T-helper 17 cell (primary cell): ENCODE measurements at regions not wholly inside any gene's neighbourhood (a gene's known extent, or its start where the extent isn't known, plus 50 kb on each side); places are given as distances from the start of the nearest gene placed in this dataset.

Experiments used
- ATAC-seq: fragments of 150-1000 bp; cut with Tn5 transposase; 2 replicates; pipeline ENCODE4 v1.10.0; 2021; ENCODE audit warnings: mild to moderate bottlenecking, moderate library complexity
- DNase-seq, 3 donors: peaks; one replicate each; pipeline versions ENCODE4 v3.0.0 to v3.0.0-alpha.2; 2020 to 2021
- H3K9me3 ChIP-seq: one replicate; pipeline ENCODE4 v1.7.0; 2013; ENCODE audit warnings: low read length, mild to moderate bottlenecking; ENCODE audit not compliant: control insufficient read depth, poor library complexity, severe bottlenecking
- H3K27ac Mint-ChIP-seq: one replicate; pipeline ENCODE4 v1.8.0; 2022; ENCODE audit warnings: mild to moderate bottlenecking, moderate library complexity, mixed read lengths
- H3K27me3 Mint-ChIP-seq: one replicate; pipeline ENCODE4 v1.8.0; 2022; ENCODE audit warnings: mixed read lengths
- H3K36me3 Mint-ChIP-seq: one replicate; pipeline ENCODE4 v1.8.0; 2022; ENCODE audit warnings: low read depth, mixed read lengths
- H3K4me1 Mint-ChIP-seq: one replicate; pipeline ENCODE4 v1.8.0; 2022; ENCODE audit warnings: mild to moderate bottlenecking, mixed read lengths
- H3K4me3 Mint-ChIP-seq: one replicate; pipeline ENCODE4 v1.8.0; 2022; ENCODE audit warnings: mild to moderate bottlenecking, moderate library complexity, mixed read lengths

GRCh38 chr9:4375424-4376200 lies 75.7 kb upstream of the GLIS3 start:
- H3K27me3 Mint-ChIP-seq = peaks cover 47% of the 10 kb centered on the region
- no peaks in the 10 kb centered on the region for H3K9me3 ChIP-seq
- ATAC-seq (peak; percentile 35), DNase-seq (no peak)
- H3K4me1 Mint-ChIP-seq = peaks cover 2% of the 10 kb centered on the region
- H3K27ac Mint-ChIP-seq = no peak overlapping the region
- no peak overlapping the region for H3K4me3 Mint-ChIP-seq
- H3K36me3 Mint-ChIP-seq = no peaks in the 10 kb centered on the region

- no peak for DNase-seq
- Mint-ChIP-seq H3K4me1 (peaks cover 2% of the 10 kb centered on the region), H3K36me3 (no peaks in the 10 kb centered on the region), H3K4me3 (no peak overlapping the region), H3K27ac (no peak overlapping the region), H3K27me3 (peaks cover 60% of the 10 kb centered on the region)
- ATAC-seq = no peak
- no peaks in the 10 kb centered on the region for H3K9me3 ChIP-seq
Measured at GRCh38 chr9:4371108-4371507, 71.2 kb upstream of the GLIS3 start.

DNA sequence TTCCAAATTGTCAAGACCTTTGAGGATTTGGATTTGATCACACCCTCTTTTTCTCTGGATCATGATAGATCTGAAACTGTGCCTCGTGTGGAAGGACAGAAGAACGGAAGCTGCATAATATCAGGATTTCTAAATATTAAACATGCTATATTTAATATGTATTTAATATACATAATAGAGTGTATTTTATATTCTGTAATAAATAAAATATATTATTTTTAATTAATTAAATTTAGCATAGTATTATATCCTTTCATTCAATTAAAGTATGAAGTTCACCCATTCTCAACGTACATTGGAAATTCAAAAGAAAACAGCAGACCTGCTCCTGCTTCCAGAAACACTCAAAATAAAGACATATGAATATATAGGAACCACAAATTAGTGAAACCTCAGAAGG lies 70.6 kb upstream of the GLIS3 start:
- ATAC-seq = no peak
- no peaks in the 10 kb centered on the region for H3K9me3 ChIP-seq
- no peak overlapping the region for H3K27ac Mint-ChIP-seq
- DNase-seq = no peak
- peaks cover 55% of the 10 kb centered on the region for H3K27me3 Mint-ChIP-seq
- peaks cover 4% of the 10 kb centered on the region for H3K4me1 Mint-ChIP-seq
- H3K36me3 Mint-ChIP-seq = no peaks in the 10 kb centered on the region
- no peak overlapping the region for H3K4me3 Mint-ChIP-seq

- H3K4me3 Mint-ChIP-seq = no peak overlapping the region
- no peaks in the 10 kb centered on the region for H3K9me3 ChIP-seq
- ATAC-seq (no peak), DNase-seq (peak in 1 of 3 donors; percentile 6)
- H3K36me3 Mint-ChIP-seq = no peaks in the 10 kb centered on the region
- H3K27me3 Mint-ChIP-seq = peaks cover 34% of the 10 kb centered on the region
- peaks cover 7% of the 10 kb centered on the region for H3K4me1 Mint-ChIP-seq
- no peak overlapping the region for H3K27ac Mint-ChIP-seq
Measured at GRCh38 chr9:4366591-4367330, 66.9 kb upstream of the GLIS3 start.

DNA sequence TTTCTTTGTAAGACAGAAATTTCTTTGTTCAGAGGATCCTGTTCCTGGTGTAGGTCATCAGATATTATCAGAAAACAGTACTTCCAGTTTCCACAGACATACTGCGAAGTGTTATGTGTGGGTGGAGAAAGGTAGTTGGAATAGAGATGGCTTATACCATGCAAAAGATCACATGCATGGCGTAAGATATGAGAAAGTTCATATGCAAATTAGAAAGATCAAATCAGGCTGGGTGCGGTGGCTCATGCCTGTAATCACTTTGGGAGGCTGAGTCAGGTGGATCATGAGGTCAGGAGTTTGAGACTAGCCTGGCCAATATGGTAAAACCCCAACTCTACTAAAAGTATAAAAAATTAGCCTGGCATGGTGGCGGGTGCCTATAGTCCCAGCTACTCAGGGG lies 65.2 kb upstream of the GLIS3 start:
- no peaks in the 10 kb centered on the region for H3K9me3 ChIP-seq
- H3K36me3 Mint-ChIP-seq = no peaks in the 10 kb centered on the region
- no peak overlapping the region for H3K4me3 Mint-ChIP-seq
- no peak for DNase-seq
- H3K4me1 Mint-ChIP-seq = peaks cover 5% of the 10 kb centered on the region
- no peak overlapping the region for H3K27ac Mint-ChIP-seq
- H3K27me3 Mint-ChIP-seq = peaks cover 36% of the 10 kb centered on the region
- no peak for ATAC-seq

DNA sequence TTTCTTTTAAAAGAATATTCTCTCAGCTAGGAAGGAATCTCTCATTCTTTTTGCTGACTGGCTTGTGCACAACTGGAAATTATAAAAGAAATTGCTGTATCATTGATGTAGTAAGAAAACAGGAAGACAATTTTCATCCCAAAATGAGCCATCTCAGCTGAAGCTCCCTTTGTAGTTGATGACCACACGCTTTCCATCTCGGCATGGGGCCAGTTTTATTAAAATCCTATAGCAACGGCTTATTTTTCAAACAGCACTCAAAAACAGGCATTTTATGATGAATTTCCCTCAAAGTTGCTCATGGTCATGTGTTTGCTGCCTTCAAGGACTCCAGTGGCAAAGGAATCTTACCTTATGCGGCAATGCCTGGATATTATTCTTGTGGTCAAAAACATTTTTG lies 62.4 kb upstream of the GLIS3 start:
- Mint-ChIP-seq H3K4me3 (no peak overlapping the region), H3K27ac (no peak overlapping the region), H3K36me3 (no peaks in the 10 kb centered on the region), H3K4me1 (peaks cover 5% of the 10 kb centered on the region), H3K27me3 (peaks cover 20% of the 10 kb centered on the region)
- H3K9me3 ChIP-seq = no peaks in the 10 kb centered on the region
- ATAC-seq (no peak), DNase-seq (no peak)

DNA sequence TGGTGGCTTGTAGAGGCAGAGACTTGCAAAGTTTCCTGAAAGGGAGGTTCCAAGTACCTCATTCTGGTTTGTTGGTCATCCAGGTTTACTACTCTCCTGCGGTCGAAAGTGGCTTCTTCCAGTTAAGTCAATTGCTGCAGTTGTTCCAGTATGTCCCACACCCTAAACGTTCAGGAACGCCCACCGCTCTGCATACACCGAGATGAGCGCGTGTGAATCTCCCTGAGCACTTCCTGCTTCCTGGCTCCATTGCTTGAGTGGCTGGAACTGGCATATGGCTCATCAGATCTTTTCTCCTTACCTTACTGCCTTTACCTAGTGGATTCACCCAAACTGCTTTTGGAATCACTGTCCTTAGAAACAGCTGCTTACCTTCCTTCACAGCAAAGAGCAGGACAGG lies 59.1 kb upstream of the GLIS3 start:
- Mint-ChIP-seq H3K4me1 (no peaks in the 10 kb centered on the region), H3K36me3 (no peaks in the 10 kb centered on the region), H3K4me3 (no peak overlapping the region), H3K27ac (no peak overlapping the region), H3K27me3 (peaks cover 24% of the 10 kb centered on the region)
- no peaks in the 10 kb centered on the region for H3K9me3 ChIP-seq
- no peak for DNase-seq
- no peak for ATAC-seq

GRCh38 chr9:4357929-4358328 lies 58.1 kb upstream of the GLIS3 start:
- Mint-ChIP-seq H3K27me3 (peaks cover 24% of the 10 kb centered on the region), H3K36me3 (no peaks in the 10 kb centered on the region), H3K4me3 (no peak overlapping the region), H3K27ac (no peak overlapping the region), H3K4me1 (no peaks in the 10 kb centered on the region)
- ATAC-seq = no peak
- no peaks in the 10 kb centered on the region for H3K9me3 ChIP-seq
- no peak for DNase-seq

DNA sequence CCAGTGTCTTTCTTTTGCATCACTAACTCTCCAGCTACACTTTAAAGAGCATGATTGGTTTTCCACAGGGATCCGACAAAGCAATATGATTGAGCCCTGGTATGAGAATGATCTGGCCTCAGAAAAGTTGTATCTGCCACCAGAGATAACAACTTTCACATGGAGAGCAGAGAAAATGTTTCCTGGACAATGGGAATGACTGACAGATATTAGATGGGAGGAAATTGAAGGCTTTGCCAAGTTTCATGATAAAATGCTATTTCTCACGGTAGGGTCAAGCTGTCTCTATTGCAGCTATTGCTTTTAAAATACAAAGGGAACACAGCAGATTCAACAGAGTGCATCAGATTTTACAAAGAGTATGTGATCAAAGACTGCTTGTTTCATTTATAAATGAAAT lies 56.4 kb upstream of the GLIS3 start:
- no peak for DNase-seq
- no peaks in the 10 kb centered on the region for H3K9me3 ChIP-seq
- H3K4me1 Mint-ChIP-seq = no peaks in the 10 kb centered on the region
- no peaks in the 10 kb centered on the region for H3K36me3 Mint-ChIP-seq
- H3K27me3 Mint-ChIP-seq = peaks cover 11% of the 10 kb centered on the region
- ATAC-seq = no peak
- no peak overlapping the region for H3K4me3 Mint-ChIP-seq
- no peak overlapping the region for H3K27ac Mint-ChIP-seq

- Mint-ChIP-seq H3K27ac (no peak overlapping the region), H3K4me3 (no peak overlapping the region), H3K27me3 (peaks cover 14% of the 10 kb centered on the region), H3K36me3 (no peaks in the 10 kb centered on the region), H3K4me1 (no peaks in the 10 kb centered on the region)
- ATAC-seq (no peak), DNase-seq (no peak)
- H3K9me3 ChIP-seq = no peaks in the 10 kb centered on the region
Measured at GRCh38 chr9:4353236-4353635, 53.4 kb upstream of the GLIS3 start.

GRCh38 chr9:4349816-4350418 lies 50.0 kb upstream of the GLIS3 start:
- Mint-ChIP-seq H3K4me1 (peaks cover 4% of the 10 kb centered on the region), H3K27me3 (peaks cover 13% of the 10 kb centered on the region), H3K36me3 (peaks cover 2% of the 10 kb centered on the region), H3K4me3 (no peak overlapping the region), H3K27ac (no peak overlapping the region)
- H3K9me3 ChIP-seq = no peaks in the 10 kb centered on the region
- ATAC-seq (no peak), DNase-seq (no peak)
